ENCODE measurements at regions not wholly inside any gene's neighbourhood (a gene's known extent, or its start where the extent isn't known, plus 50 kb on each side); places are given as distances from the start of the nearest gene placed in this dataset.
"Not testable (repeated sequence)": the region's sequence is repeated elsewhere in the genome, so short reads cannot be mapped to it uniquely, and the experiment has no call there.

GRCh38 chr7:97234494-97234893 lies 117.0 kb downstream of the SDHAF3 start:
- H3K4me3 Mint-ChIP-seq; H3K27ac Mint-ChIP-seq; H3K27me3 Mint-ChIP-seq (ENCODE audit: low read depth, poor library complexity); DNase-seq; H3K4me1 Mint-ChIP-seq: not testable (repeated sequence)
- Mint-ChIP-seq H3K9me3 (peaks cover 82% of the 10 kb centered on the region), H3K36me3 (ENCODE audit: low read depth) (peaks cover 19% of the 10 kb centered on the region)

GRCh38 chr7:97246317-97246716 lies 128.8 kb downstream of the SDHAF3 start:
- peaks cover 4% of the 10 kb centered on the region for H3K27me3 Mint-ChIP-seq (ENCODE audit: low read depth, poor library complexity)
- H3K4me1 Mint-ChIP-seq = peaks cover 18% of the 10 kb centered on the region
- DNase-seq = no peak
- H3K27ac Mint-ChIP-seq = no peak overlapping the region
- TF ChIP-seq, protein P1, sequence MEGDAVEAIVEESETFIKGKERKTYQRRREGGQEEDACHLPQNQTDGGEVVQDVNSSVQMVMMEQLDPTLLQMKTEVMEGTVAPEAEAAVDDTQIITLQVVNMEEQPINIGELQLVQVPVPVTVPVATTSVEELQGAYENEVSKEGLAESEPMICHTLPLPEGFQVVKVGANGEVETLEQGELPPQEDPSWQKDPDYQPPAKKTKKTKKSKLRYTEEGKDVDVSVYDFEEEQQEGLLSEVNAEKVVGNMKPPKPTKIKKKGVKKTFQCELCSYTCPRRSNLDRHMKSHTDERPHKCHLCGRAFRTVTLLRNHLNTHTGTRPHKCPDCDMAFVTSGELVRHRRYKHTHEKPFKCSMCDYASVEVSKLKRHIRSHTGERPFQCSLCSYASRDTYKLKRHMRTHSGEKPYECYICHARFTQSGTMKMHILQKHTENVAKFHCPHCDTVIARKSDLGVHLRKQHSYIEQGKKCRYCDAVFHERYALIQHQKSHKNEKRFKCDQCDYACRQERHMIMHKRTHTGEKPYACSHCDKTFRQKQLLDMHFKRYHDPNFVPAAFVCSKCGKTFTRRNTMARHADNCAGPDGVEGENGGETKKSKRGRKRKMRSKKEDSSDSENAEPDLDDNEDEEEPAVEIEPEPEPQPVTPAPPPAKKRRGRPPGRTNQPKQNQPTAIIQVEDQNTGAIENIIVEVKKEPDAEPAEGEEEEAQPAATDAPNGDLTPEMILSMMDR (IDR thresholded peaks at IDR 0.05) = no peak
- H3K4me3 Mint-ChIP-seq = no peak overlapping the region
- peaks cover 41% of the 10 kb centered on the region for H3K9me3 Mint-ChIP-seq
- peaks cover 15% of the 10 kb centered on the region for H3K36me3 Mint-ChIP-seq (ENCODE audit: low read depth)

DNA sequence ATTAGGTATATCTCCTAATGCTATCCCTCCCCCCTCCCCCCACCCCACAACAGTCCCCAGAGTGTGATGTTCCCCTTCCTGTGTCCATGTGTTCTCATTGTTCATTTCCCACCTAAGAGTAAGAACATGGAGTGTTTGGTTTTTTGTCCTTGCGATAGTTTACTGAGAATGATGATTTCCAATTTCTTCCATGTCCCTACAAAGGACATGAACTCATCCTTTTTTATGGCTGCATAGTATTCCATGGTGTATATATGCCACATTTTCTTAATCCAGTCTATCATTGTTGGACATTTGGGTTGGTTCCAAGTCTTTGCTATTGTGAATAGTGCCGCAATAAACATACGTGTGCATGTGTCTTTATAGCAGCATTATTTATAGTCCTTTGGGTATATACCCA lies 140.7 kb downstream of the SDHAF3 start:
- not testable (repeated sequence) for H3K36me3 Mint-ChIP-seq (ENCODE audit: low read depth); H3K27me3 Mint-ChIP-seq (ENCODE audit: low read depth, poor library complexity); H3K4me3 Mint-ChIP-seq; DNase-seq; H3K4me1 Mint-ChIP-seq; H3K27ac Mint-ChIP-seq
- peaks cover 35% of the 10 kb centered on the region for H3K9me3 Mint-ChIP-seq

- TF ChIP-seq, protein P1 (IDR thresholded peaks at IDR 0.05) = no peak
- H3K27ac Mint-ChIP-seq = peak overlapping the region; percentile 98
- H3K4me1 Mint-ChIP-seq = peaks cover 58% of the 10 kb centered on the region
- H3K4me3 Mint-ChIP-seq = no peak overlapping the region
- H3K9me3 Mint-ChIP-seq = peaks cover 11% of the 10 kb centered on the region
- no peak for DNase-seq
- H3K27me3 Mint-ChIP-seq (ENCODE audit: low read depth, poor library complexity) = no peaks in the 10 kb centered on the region
- H3K36me3 Mint-ChIP-seq (ENCODE audit: low read depth) = peaks cover 5% of the 10 kb centered on the region
These were observed 152.2 kb downstream of the SDHAF3 start for GRCh38 chr7:97269741-97270140.

DNA sequence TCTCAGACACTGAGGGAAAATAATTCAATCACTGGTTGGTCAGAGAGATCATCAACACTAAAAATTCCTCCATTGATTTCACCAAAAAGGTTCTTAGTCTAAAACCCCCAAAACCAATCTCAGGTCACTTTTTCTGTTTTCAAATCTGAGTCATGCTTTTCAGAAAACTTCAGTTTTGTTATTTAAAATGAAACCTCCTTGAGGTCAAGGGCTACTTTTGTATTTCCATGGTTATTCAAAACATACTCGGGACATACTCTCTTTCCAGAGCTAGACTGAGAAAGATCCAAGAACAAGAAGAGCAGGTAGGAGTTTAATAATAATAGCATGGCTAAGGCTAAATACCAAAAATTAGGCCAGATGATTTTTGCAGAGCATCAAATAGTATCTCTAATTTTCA lies 152.8 kb downstream of the SDHAF3 start:
- no peak overlapping the region for H3K4me3 Mint-ChIP-seq
- TF ChIP-seq, protein P1 (IDR thresholded peaks at IDR 0.05) = no peak
- no peak for DNase-seq
- peaks cover 5% of the 10 kb centered on the region for H3K36me3 Mint-ChIP-seq (ENCODE audit: low read depth)
- no peaks in the 10 kb centered on the region for H3K27me3 Mint-ChIP-seq (ENCODE audit: low read depth, poor library complexity)
- H3K27ac Mint-ChIP-seq = no peak overlapping the region
- H3K9me3 Mint-ChIP-seq = peaks cover 7% of the 10 kb centered on the region
- peaks cover 63% of the 10 kb centered on the region for H3K4me1 Mint-ChIP-seq

DNA sequence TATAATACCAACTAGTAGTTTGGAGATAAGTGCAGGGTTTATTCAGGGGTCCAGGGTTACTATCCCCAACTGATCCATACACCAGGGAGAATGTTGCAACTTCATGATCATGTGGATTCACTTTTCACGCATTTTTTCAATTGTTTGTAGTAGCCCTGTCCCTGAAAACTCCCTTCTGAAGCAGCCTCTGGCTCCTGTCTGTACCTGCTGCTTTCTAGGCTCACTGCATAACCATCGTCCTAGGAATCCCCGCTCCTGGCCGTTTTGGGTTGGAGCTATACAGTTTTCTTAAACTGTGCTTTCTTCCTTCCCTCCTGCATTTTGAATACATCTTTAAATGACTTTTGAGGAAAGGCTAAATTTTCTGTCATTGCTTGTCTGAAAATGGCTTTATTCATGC lies 154.1 kb downstream of the SDHAF3 start:
- peaks cover under 1% of the 10 kb centered on the region for H3K36me3 Mint-ChIP-seq (ENCODE audit: low read depth)
- H3K4me1 Mint-ChIP-seq = peaks cover 77% of the 10 kb centered on the region
- peaks cover 3% of the 10 kb centered on the region for H3K9me3 Mint-ChIP-seq
- H3K27ac Mint-ChIP-seq = no peak overlapping the region
- H3K27me3 Mint-ChIP-seq (ENCODE audit: low read depth, poor library complexity) = no peaks in the 10 kb centered on the region
- TF ChIP-seq, protein P1 (IDR thresholded peaks at IDR 0.05) = no peak
- no peak overlapping the region for H3K4me3 Mint-ChIP-seq
- no peak for DNase-seq

- no peak overlapping the region for H3K4me3 Mint-ChIP-seq
- H3K36me3 Mint-ChIP-seq (ENCODE audit: low read depth) = no peaks in the 10 kb centered on the region
- TF ChIP-seq, protein P1 (IDR thresholded peaks at IDR 0.05) = no peak
- H3K27me3 Mint-ChIP-seq (ENCODE audit: low read depth, poor library complexity) = no peaks in the 10 kb centered on the region
- peak overlapping the region; percentile 40 for H3K27ac Mint-ChIP-seq
- peaks cover 85% of the 10 kb centered on the region for H3K4me1 Mint-ChIP-seq
- no peak for DNase-seq
- peaks cover 1% of the 10 kb centered on the region for H3K9me3 Mint-ChIP-seq
These were observed 154.9 kb downstream of the SDHAF3 start for GRCh38 chr7:97272237-97272975.
